ENCODE measurements at regions not wholly inside any gene's neighbourhood (a gene's known extent, or its start where the extent isn't known, plus 50 kb on each side); places are given as distances from the start of the nearest gene placed in this dataset.
"Not testable (repeated sequence)": the region's sequence is repeated elsewhere in the genome, so short reads cannot be mapped to it uniquely, and the experiment has no call there.

DNA sequence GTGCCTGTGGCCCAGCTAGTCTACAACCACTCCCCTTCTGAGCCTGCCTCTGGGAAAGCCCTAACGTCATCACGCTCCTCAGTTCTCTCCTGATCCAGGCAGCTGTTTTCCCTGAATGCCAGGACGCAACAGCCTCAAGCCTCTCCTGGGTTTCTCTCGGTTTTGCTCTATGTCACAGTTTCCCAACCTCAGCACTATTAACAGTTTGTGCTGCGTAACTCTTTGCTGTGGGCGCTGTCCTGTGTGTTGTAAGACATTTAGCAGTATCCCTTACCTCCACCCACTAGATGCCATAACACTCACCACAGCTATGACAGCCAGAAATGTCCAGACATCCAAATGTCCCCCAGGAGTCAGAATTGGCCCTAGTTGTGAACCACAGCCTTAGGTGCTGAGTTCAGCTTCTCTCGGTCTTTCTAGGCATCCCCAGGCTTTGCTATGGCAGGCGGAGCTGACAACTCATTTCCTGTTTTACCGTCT, 226.3 kb upstream of the NPVF start:
- DNase-seq (ENCODE audit: low read depth) = no peak

DNA sequence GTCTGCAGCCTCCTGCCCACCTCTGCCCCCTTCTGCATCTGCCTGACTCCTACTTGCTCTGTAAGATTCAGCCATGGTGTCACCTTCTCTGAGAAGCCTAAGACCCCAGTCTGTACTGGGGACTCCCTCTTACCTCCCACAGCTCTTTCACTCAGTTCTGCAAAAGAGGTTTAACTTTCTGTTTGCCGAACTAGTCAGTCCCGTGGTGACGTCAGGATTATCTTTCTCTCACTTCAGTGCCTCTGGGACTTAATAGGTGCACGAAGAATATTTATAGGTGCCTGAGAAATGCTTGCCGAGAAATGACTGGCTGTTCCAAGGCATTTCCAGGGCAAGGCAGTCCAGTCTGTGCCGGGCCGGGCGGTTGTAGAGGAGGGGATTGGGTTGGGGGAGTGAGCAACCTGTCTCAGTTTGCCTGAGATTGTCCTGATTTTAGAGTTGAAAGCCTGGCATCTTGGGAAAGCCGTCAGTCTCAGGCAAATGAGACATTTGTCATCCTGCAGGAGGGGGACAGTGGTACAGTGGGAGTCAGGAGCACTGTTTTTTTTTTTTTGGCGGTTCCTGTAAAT, 227.5 kb upstream of the NPVF start:
- DNase-seq (ENCODE audit: low read depth) = no peak

- DNase-seq (ENCODE audit: low read depth) = no peak
Measured at GRCh38 chr7:25456467-25457171, 228.3 kb upstream of the NPVF start.

DNA sequence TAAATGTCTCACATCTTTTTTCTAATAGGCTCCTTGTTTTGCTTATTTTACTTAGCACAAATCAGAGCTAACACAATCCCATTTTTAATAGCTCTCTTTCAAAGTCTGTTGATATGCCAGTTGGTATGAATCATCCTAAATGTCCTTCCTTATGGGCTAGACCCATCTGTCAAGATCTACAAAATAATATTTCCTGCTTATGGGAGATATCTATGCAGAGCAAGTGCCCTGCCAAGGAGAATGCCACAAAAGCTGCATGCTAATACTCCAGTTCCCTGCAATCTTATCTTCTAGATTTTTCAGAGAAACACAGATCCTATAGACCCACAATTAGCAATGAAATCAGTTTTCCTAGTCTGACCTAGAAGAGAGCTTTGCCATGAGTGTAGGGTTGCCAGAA, 230.8 kb upstream of the NPVF start:
- no peak for DNase-seq (ENCODE audit: low read depth)

DNA sequence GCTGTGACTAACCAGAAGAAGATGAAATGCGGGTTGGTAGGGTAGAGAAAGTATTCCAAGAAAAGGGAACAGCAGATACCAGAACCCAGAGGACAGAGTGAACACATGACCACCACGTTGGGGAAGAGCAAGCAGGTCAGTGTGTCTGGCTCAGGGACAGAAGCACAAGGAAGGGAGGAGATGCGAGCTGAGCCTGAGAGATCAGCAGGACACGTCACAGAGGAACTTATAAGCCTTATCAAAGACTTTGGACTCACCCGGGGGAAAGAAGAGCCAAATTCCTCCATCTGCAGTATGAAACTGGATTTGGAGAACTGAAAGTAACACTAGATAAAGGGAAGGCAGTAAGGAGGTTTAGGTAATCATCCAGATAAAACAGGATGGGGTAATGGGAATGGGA, 232.1 kb upstream of the NPVF start:
- DNase-seq (ENCODE audit: low read depth) = no peak

DNA sequence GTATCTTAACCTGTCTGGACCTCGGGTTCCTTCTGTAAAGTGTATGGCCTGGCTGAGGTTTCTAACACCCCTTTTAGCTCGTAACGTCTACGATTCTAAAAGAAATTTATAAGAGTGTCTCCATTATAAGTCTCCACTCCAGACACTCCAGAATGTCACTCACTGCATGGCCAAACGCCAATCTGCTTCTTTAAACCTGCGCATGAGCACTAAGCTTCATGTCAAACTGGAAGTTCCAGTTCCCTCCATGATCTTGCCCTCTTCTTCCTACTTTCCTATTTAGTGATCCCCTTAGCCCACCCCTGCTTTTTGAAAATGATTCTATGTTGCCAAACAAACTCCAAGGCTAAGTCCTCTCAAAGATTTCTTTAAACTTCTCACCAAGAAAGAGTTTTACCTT, 241.4 kb upstream of the NPVF start:
- DNase-seq (ENCODE audit: low read depth) = no peak

- DNase-seq (ENCODE audit: low read depth) = no peak
Measured at GRCh38 chr7:25476863-25477499, 248.7 kb upstream of the NPVF start.

DNA sequence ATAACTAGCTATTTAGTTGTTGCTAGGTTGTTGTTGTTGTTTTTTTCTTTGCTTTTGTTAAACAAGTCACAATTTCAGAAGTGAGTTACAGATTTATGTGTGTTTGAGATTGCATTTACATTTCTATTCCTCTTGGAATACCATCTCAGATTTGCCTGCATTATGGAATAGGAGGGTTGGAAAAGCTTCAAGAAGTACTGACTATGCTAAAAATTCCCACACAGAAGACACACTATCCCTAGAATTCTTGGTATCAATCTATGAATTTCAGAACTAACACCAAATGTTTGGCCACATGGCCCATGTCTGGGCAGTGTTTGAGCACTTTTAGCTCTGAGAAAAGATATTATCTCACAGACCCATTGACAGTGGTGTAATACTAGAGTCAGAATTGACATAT, 249.9 kb upstream of the NPVF start:
- DNase-seq (ENCODE audit: low read depth) = not testable (repeated sequence)

GRCh38 chr7:25478925-25479324, 250.6 kb upstream of the NPVF start:
- no peak for DNase-seq (ENCODE audit: low read depth)

GRCh38 chr7:25481891-25482290, 253.6 kb upstream of the NPVF start:
- DNase-seq (ENCODE audit: low read depth) = no peak

GRCh38 chr7:25482631-25483030, 254.3 kb upstream of the NPVF start:
- no peak for DNase-seq (ENCODE audit: low read depth)

DNA sequence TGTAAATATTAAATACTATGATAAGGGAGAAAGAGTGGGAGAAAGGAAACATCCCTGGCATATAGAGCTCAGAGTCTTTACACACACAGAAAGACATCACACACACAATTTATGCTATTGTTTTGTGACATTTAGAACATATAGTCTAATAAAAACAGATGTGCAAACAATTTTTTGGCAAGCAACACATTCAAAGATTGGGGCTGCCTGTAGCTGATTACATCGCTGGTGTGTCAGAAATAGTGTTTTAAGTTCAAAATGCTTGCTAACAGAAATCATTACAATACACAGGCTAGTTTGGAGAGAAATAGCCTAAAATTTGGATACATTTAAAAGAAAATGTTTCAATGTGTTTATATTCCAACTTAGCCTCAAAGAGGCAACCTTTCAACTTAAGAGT, 256.7 kb upstream of the NPVF start:
- DNase-seq (ENCODE audit: low read depth) = no peak

GRCh38 chr7:25486656-25487055, 258.4 kb upstream of the NPVF start:
- no peak for DNase-seq (ENCODE audit: low read depth)

GRCh38 chr7:25493805-25494366, 265.6 kb upstream of the NPVF start:
- no peak for DNase-seq (ENCODE audit: low read depth)

- no peak for DNase-seq (ENCODE audit: low read depth)
Measured at GRCh38 chr7:25494896-25495295, 266.6 kb upstream of the NPVF start.

DNA sequence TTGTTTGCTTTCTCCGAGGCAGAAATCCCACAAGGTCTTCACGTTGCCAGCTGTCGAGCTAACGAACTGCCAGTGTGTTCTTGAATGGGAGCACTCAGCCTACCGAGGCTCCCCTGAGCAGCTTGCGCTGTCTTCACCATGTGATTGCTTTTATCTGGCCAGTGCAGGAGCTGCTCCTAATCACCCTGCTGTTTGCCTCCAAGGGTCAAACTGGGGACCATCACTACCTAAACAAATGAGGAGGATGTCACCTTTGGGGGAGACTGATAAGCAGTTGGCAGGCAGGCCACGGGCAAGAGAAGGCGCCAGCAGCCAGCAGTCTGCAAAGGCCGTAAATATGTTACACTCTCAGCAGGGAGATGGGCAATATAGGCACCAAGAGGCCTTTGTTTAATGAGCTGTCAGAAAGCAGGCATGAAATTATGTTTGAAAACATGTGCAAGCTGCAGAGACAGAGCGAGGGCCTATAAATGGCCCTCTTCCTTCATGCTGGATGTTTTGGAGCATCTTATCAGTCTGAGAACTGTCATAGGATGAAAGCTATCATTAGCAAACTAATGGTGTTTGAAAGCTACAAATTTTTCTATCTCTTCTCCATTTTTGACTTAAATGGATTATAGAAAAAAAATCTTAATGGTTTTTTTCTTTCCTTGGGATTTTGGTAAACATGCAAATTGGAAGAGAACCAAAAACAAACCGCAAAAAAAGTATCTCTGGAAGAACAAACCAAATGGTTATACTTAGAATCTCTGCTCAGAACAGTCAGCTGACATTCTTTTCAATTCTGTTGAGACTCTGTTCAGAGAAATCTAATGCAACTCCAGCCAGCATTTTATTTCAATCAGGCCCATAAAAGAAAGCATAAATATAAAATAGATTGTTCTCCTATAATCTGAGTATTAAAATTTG, 267.3 kb upstream of the NPVF start:
- no peak for DNase-seq (ENCODE audit: low read depth)

DNA sequence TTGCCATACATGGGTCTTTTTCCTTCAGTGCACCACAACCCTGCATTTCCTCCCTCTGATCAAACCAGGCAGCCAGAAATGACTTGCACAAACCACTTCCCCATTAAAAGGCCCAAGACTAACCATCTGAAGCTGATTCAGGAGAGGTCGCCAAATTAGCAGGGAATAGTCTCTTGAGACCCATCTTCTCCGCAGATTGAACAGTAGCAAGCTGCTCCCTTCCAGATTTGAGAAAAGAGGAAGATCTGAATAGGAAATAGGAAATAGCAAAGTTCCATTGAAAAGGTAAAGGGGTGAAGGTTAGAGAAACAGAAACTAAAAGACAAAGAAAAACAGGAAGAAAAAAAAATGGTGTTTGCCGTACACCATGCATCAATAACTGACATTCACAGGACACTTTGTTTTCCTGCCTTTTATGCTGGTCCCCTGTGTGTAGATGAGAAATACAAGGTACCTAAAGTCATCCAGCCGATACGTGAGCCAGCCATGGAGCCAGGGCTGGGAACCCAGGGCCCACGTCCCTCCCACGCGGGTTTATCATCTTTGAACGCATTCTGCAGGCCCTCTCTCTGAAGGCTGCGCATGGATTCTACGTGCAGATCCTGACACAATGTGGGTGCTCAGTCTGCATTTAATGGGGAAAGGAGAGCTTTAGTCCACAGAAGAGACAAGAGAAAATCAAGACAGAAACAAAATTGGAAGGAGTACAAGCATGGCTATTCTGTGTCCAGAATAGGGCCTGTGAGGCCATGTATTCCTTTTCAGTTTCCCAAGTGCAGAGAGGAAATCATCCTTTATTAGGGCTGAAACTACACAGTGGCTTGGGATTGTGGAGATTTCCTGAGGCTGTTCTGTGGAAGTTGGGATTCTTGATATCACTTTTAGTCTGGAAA, 268.4 kb upstream of the NPVF start:
- DNase-seq (ENCODE audit: low read depth) = no peak

DNA sequence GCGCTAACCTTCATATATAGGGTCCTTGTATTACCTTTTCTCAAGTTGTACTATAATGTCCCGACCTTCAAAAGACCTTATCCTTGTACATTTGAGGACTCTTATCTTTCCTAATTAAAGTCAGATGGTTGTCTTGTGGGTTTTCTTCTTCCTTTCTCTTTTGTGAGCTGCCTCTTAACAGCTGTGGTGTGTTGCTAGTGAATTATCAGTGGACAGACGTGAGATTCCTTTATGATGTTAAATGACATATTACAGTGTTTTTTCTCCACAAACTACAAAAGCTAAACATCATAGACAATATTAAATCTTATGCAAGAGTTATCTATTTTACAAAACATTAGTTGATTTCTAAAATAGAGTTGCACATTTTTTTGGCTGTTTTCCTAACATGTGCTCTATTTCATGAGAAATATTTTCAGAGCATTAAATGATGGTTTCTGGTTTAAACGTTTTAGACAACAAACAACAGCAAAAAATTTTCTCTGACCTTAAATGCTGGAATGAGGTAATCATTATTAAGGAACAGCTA, 272.2 kb upstream of the NPVF start:
- no peak for DNase-seq (ENCODE audit: low read depth)

DNA sequence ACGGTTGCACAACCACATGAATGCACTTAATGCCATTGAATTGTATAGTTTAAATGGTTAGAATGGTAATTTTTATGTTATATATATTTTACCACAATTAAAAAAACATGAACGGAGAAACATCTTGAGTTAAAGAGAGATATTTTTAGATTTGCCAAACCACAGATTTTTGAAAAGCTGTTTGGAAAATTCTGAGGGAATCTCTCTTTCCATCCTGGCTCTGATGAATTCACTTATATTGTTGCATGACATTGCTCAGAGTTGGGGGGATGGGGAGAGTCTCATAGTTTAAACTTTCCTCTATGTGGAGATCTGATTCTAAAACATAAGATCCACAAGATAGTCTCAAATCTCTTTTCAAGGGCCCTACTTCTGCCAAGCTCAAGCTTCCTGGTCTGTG, 275.0 kb upstream of the NPVF start:
- no peak for DNase-seq (ENCODE audit: low read depth)

DNA sequence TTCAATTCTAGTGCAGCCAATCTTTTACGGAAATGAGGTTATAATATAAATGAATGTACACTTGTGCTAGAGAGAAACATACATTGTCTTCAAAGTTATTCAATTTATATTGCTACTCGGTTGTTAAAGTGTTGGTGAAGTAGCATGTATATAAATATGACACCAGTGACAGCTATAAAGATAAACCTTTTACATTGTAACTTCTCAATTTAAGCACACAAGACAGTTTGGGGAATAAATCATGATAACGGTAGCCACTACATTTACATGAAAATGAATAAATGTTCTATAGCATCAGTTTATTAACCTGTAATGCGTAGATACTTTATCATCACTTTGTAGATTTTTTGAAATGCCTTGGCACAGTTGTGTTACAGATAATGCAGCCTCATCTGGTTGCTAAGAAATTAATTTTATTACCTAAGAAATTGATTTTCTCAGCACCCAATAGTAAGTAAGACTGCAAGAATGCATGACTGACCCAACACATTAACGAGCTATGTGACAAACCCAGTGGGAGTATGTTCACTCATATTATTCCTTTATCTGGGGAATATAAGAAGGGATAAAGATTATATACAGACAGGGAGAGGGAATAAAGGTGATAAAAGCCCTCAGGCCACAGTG, 283.9 kb upstream of the NPVF start:
- no peak for DNase-seq (ENCODE audit: low read depth)
